HUDEP-2 (cell line): ENCODE measurements at regions not wholly inside any gene's neighbourhood (a gene's known extent, or its start where the extent isn't known, plus 50 kb on each side); places are given as distances from the start of the nearest gene placed in this dataset.
"Not testable (repeated sequence)": the region's sequence is repeated elsewhere in the genome, so short reads cannot be mapped to it uniquely, and the experiment has no call there.

ENCODE experiments used
- DNase-seq, 76 experiments: peaks; one replicate each; lab custom pipeline; 2025; ENCODE audit not compliant: unreplicated experiment in 76 of 76; lab: John Stamatoyannopoulos, UW

- DNase-seq: peak in 69 of 76 experiments; percentile 72 to 100 (median 95)
These were observed 104.6 kb downstream of the OR2B2 start for GRCh38 chr6:27807441-27808241.

GRCh38 chr6:27806981-27807440, 105.2 kb downstream of the OR2B2 start:
- DNase-seq: peak in 46 of 76 experiments; percentile 33 to 79 (median 62)

- no peak for DNase-seq
These were observed 106.8 kb downstream of the OR2B2 start for GRCh38 chr6:27805347-27805746.

DNA sequence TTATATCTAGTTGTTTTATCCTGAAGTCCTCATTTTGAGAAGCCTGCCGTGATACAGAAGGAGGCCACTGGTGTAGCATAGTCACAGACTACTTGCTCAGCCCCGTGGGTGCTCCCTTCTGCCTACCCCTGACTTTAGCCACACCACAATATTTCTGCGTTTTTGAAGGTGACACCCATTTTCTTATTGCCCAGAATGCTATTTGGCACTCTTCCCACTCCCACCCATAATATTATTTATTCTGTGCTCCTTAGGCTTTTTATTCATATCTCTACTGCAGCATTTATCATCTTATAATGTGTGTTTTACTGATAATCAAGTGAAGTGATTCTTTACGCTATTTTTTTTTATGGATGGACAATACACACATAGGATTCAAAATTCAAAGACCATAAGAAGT, 107.3 kb downstream of the OR2B2 start:
- peak in 4 of 76 experiments; percentile 37 to 45 (median 41) for DNase-seq

DNA sequence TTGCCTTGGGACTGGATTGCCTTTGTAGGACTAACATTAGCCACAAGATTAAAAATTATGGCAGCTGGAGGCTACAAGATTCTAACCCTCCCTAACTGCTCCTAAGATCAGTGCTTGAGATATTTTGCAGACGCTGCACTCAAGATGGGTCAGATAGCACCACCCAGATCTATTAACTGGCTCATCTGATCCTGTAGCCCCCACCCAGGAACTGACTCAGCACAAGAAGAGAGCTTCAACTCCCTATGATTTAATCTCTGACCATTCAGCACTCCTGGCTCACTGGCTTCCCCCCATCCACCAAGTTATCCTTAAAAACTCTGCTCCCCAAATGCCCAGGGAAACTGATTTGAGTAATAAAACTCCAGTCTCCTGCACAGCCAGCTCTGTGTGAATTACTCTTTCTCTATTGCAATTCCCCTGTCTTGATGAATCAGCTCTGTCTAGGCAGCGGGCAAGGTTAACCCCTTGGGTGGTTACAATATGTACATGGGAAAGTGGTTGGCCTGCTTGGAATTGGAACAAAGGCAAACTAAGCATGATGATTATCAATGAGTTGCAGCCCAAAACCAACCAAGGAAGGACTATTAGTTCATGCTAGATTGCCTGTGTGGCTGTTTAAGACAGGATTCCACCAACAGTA, 111.3 kb downstream of the OR2B2 start:
- DNase-seq: peak in 50 of 76 experiments; percentile 28 to 90 (median 66)

GRCh38 chr6:27797960-27798359, 114.2 kb downstream of the OR2B2 start:
- DNase-seq: no peak

DNA sequence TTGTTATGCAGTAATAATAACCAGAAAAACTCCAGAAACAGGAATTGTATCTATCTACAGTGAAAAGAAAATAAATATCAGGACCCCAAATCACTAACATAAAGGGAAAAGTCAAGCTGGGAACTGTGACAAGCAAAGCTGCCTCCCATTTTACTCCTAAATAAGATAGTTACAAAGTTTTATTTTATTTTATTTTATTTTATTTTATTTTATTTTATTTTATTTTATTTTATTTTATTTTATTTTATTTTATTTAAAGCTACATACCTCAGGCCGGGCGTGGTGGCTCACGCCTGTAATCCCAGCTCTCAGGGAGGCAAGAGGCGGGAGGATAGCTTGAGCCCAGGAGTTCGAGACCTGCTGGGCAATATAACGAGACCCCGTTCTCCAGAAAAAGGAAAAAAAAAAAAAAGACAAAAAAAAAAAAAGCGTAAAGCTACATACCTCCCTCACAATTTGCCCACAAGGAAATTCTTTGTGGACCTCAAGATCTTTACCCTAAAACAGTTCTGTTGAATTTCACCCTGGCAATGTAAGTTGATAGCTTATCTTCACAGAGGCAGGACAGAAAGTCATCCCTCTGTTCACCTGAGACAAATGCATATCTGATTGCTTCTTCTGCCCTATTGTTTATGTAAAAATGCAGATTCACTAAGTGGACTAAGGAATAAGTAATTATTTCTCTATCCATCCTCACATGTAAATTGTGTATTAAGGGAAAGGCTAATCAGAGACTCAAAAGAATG, 115.3 kb downstream of the OR2B2 start:
- peak in 6 of 76 experiments; percentile 37 to 64 (median 54) for DNase-seq

DNA sequence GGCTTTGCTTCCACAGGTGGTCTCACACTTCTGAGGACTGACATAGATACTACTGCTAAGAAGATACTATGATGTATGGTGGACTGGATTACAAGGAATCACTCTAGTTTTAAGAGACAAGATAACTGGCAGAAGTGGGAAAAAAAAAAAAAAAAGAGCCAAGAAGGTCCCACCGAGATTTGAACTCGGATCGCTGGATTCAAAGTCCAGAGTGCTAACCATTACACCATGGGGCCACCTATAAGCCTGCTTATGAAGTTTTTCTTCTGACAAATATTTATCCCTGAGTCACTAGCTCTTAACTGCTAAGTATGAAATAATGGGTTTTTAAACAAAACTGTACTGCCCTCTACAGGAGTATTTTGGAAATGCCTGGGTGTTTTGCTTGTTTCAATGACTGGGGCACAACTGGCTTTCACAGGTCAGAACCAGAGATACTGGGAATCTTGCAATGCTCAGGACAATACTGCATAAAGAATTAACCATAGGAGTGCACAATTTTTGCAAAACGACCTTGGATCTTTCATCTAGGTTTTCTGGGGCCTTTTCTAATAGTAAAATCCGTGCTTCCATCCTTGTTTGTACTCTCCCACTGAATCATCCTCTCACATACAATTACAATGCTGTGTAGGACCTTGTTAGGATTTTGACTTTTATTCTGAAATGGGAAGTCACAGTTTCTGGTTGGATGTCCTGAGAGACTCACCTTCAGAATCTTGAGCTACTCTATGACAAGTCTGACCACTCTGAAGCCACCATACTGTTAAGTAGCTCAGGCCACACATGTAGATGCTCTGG, 116.3 kb downstream of the OR2B2 start:
- peak in 52 of 76 experiments; percentile 18 to 98 (median 90) for DNase-seq

DNA sequence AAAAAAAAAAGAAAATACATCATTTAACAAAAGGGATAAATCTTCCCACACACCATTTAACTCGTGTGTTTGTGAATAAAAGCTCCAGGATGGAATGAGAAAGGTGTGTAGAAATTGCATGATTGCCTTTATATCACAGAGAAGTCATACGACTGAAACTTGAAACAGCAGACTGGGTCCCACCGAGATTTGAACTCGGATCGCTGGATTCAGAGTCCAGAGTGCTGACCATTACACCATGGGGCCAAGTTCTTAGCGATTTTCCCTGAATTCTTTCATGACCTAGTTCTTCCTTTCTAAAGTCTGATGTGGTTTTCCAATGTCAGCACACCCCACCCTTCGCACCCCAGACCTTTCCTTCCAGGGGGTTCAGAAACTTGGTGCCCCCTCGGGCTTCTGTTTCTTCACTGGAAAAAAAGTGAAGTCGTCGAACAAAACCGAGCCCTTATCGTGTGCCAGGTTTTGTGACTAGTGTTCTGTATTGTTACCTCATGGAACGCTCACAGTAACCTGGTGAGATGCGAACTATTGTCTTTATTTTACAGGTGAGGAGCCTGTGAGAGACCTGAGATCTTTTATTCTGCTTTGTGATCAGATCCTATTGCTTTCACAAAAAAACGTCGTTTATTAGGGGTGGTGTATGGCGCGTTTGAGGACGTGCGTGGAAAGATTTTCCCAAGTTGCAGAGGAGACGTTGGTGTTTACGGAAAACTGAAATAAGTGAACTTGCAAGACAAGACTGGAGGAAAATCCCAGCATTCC, 120.8 kb downstream of the OR2B2 start:
- DNase-seq: peak in 61 of 76 experiments; percentile 39 to 94 (median 75)

DNA sequence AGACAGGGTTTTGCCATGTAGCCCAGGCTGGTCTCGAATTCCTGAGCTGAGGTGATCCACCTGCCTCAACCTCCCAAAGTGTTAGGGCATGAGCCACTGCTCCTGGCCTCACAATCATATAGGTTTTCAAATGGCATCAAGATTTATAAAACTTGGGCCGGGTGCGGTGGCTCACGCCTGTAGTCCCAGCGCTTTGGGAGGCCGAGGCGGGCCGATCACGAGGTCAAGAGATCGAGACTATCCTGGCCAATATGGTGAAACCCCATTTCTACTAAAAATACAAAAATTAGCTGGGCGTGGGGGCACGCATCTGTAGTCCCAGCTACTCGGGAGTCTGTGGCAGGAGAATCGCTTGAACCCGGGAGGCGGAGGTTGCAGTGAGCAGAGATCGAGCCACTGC, 123.8 kb downstream of the OR2B2 start:
- DNase-seq: not testable (repeated sequence)

DNA sequence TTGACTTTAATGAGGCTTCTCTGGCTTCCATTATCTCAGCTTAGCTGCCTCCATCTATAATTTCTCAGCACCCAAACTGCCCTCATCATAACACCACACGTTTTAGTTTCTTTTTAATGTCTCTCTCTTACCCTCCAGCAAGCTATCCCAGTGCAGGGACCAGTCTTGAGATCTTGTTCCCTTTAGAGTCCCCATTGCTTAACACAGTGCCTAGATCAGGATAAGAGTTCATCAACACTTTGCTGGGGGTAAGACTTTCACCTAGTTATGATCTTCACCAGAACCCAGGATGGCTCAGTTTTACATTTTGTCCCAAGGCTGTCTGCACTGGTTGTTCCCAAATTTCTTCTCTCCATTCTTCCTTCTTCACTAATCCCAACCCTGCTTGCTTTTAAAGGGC, 126.1 kb downstream of the OR2B2 start:
- no peak for DNase-seq

DNA sequence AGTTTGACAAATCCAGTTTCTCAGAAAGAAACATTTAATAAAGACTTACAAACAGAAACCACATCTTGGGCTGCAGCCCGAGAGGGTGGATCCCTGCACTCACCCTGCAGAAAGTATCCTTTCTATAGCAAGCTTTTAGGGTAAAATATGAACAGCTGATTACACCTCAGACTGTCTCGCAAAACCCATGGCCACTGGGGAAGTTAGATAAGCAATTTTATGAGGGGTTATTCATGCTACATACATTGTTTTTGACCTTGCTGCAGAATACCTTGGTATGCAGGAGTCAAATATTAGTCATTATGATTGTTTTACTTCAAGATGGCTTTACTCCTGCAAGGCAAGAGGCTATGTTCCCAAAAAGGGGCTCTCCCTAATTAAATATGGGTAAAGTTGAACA, 126.9 kb downstream of the OR2B2 start:
- DNase-seq: peak in 10 of 76 experiments; percentile 3 to 59 (median 26)

GRCh38 chr6:27782748-27783147, 129.4 kb downstream of the OR2B2 start:
- no peak for DNase-seq

DNA sequence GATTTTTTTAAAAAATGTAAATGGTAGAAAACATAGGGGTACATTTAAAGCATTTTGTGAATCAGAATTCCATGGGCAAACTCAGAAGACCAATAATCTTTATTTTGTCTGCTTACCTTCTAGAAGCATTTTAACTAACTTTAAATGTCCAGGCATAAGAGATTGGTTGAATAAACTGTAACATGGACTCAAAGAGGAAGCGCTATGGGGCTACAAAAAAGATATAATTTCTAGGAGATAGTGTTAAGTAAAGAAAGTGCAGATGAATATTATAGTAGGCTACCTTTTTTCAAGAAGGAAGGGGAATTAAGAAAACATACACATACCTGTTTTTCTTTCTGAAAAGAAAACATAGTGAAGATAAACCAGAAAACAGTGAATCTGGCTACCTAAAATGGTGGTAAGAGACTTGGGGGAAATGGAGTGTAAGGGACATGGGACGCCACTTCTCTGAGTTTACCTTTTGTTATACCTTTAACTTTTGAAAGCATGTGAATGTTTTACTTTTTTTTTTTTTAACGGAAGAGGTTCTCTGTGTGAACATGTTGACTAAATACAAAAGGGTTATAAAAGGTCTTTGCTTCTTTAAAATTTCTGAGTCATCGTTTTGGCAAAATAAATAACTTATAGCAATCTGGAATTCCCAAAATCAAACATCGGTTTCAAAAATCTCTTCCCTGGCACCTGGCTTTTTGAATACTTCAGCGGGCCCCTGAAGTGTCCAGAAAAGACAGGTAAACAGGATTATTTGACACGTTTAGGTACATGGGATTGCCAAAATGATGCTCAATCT, 133.4 kb downstream of the OR2B2 start:
- no peak for DNase-seq

DNA sequence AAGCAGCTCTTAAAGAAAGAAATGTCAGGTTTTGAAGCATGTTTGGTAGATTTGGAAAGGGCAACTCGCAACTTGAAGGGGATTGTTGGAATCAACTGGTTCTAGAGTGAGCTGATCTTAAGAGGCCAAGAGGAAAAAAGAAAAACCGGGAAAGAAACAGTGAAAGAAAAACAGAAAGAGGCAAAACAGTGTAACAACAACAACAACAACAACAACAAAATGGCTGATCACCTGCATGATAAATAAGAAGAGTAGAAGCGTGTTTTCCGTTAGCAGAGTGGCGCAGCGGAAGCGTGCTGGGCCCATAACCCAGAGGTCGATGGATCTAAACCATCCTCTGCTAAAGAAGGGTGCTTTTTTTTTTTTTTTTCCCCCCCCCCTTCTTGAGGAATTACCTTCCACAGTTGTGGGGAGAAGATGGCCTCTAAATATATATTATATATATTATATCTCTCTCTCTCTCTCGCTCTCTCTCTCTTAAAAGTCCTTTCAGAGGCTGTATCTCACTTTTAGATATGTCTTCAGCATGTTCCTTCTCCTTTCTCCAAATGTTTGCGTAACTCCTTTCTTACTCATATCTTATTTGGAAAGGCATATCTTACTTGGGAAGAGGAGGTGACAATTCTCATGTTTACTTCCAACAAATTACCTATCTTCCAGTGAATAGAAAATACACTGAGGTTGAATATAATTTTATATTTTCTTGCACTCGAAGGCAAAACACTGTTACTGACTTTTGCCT, 134.4 kb downstream of the OR2B2 start:
- peak in 7 of 76 experiments; percentile 26 to 66 (median 41) for DNase-seq

GRCh38 chr6:27777126-27777525, 135.1 kb downstream of the OR2B2 start:
- DNase-seq: no peak

DNA sequence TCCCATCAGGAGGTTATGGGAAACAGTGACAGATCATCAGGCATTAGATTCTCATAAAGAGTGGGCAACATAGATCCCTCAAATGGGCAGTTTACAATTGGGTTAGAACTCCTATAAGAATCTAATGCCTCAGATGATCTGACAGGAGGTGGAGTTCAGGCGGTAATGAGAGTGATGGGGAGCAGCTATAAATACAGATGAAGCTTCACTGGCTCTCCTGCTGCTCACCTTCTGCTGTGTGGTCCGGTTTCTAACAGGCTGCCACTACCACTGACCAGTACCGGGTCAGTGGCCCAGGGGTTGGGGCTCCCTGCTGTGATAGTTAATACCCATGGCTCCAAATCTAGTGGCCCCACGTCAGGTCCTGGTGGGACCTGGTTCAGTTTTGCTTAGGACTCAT, 135.7 kb downstream of the OR2B2 start:
- DNase-seq: no peak

- no peak for DNase-seq
These were observed 136.4 kb downstream of the OR2B2 start for GRCh38 chr6:27775796-27776184.
